ENCODE measurements at regions not wholly inside any gene's neighbourhood (a gene's known extent, or its start where the extent isn't known, plus 50 kb on each side); places are given as distances from the start of the nearest gene placed in this dataset.

DNA sequence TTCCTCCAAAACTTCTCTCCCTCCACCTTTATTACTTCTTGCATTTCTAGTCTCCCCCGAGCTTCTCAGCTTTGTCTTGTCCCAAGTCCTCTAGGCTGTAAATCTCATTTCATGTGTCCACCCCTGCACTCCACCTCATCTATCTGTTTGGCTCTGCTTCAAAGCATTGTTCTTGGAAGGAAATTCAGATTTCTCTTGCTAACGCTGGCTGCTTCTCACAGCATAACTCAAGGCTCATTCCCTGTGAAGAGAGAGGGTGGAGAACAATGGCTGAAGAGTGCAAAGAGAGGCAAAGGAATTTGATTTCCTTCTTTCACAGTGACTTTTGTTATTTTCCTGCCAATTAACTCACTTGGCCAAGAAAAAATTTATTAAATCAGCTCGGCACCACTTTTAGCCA lies 476.5 kb downstream of the TMEM114 start:
- no peak for TF ChIP-seq USF1 (IDR thresholded peaks at IDR 0.05)
- TF ChIP-seq MAX (IDR thresholded peaks at IDR 0.05) = no peak
- TF ChIP-seq RAD21 (IDR thresholded peaks at IDR 0.05; ENCODE audit: low read depth) = no peak
- TF ChIP-seq, protein P1, sequence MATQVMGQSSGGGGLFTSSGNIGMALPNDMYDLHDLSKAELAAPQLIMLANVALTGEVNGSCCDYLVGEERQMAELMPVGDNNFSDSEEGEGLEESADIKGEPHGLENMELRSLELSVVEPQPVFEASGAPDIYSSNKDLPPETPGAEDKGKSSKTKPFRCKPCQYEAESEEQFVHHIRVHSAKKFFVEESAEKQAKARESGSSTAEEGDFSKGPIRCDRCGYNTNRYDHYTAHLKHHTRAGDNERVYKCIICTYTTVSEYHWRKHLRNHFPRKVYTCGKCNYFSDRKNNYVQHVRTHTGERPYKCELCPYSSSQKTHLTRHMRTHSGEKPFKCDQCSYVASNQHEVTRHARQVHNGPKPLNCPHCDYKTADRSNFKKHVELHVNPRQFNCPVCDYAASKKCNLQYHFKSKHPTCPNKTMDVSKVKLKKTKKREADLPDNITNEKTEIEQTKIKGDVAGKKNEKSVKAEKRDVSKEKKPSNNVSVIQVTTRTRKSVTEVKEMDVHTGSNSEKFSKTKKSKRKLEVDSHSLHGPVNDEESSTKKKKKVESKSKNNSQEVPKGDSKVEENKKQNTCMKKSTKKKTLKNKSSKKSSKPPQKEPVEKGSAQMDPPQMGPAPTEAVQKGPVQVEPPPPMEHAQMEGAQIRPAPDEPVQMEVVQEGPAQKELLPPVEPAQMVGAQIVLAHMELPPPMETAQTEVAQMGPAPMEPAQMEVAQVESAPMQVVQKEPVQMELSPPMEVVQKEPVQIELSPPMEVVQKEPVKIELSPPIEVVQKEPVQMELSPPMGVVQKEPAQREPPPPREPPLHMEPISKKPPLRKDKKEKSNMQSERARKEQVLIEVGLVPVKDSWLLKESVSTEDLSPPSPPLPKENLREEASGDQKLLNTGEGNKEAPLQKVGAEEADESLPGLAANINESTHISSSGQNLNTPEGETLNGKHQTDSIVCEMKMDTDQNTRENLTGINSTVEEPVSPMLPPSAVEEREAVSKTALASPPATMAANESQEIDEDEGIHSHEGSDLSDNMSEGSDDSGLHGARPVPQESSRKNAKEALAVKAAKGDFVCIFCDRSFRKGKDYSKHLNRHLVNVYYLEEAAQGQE (IDR thresholded peaks at IDR 0.05; ENCODE audit: low read depth) = no peak

Data from Ishikawa (cell line).